NCI-H1105 (cell line): ENCODE measurements at regions not wholly inside any gene's neighbourhood (a gene's known extent, or its start where the extent isn't known, plus 50 kb on each side); places are given as distances from the start of the nearest gene placed in this dataset.
"Not testable (repeated sequence)": the region's sequence is repeated elsewhere in the genome, so short reads cannot be mapped to it uniquely, and the experiment has no call there.

ENCODE experiments used
- DNase-seq: peaks from one replicate; lab custom pipeline; 2025; lab: John Stamatoyannopoulos, UW

DNA sequence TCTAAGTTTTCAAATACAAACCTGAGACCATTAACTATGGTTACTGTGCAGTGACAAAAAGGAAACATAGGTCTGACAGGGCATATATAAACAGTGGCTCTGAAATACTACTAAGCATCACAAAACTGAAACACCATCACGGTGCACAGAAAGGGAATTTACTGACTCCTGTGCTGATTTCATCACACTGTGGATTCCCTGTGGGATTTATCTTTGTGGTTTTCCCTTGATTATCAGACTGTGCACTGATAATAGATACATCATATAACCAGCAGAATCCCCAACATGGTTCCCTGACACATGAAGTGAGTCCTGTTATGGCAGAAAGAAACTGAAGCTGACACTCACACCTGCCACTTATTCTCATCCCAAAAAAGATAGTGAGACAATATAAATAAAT is 676.3 kb upstream of the KCND2 start:
- DNase-seq, result no peak

- DNase-seq, result no peak
Measured at GRCh38 chr7:119606297-119606696, 666.7 kb upstream of the KCND2 start.

- no peak for DNase-seq
Measured at GRCh38 chr7:119620769-119621168, 652.2 kb upstream of the KCND2 start.

DNA sequence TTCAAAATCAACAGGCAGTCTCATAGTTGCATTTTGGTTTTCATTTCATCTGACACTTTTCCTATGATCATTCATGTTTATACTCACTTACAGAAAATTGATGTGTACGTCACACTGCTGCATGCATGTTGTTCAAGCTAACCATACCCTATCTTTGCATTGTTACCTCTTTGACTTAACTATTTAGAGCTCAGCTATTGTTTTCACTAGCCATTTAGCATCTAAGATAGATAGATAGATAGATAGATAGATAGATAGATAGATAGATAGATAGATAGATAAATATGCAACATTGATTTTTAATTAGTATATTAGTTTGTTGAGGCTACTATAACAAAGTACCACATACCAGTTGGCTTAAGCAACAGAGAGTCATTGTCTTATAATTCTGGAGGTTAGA is 649.5 kb upstream of the KCND2 start:
- DNase-seq, result no peak

DNA sequence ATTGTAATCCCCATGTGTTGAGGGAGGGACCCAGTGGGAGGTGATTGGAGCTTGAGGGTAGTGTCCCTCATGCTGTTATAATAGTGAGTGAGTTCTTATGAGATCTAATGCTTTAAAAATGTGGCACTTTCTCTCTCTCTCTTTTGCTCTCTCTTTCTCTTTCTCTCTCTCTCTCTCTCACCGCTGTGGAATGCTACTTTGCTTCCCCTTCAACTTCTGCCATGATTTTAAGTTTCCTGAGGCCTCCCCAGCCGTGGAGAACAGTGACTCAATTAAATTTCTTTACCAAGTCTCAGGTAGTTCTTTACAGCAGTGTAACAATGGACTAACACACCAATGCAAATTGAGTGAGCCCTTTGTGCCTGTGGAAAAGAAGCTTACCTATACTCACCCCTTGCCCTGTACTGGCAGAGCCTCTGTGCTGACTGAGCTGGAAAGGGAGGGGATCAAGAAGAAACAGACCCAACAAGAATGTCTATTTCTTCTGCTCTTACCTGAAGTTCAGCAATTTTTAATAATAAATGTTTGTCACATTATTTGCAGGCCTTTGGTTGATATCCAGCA is 642.5 kb upstream of the KCND2 start:
- no peak for DNase-seq

DNA sequence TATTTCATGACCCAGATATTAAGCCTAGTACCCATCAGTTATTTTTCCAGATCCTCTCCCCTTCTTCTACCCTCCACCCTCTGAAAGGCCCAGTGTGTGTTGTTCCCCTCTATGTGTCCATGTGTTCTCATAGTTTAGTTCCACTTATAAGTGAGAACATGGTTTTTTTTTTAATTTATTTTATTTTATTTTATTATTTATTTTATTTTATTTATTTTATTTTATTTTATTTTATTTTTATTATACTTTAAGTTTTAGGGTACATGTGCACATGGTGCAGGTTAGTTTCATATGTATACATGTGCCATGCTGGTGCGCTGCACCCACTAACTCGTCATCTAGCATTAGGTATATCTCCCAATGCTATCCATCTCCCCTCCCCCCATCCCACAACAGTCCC is 639.2 kb upstream of the KCND2 start:
- not testable (repeated sequence) for DNase-seq

- DNase-seq, result no peak
Measured at GRCh38 chr7:119640326-119640725, 632.6 kb upstream of the KCND2 start.

DNA sequence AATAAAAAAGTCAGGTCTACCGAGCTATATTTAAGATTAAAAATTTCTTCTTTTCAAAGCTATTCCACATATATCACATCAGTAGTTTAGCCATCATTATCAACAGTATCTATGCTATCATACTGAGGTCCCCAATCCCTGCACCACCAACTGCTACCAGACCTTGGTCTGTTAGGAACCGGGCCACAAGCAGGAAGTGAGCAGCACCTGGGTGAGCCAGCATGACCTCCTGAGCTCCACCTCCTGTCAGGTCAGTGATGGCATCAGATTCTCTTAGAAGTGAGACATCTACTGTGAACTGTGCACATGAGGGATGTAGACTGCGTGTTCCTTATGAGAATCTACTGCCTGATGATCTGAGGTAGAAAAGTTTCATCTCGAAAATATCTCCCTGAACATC is 632.1 kb upstream of the KCND2 start:
- DNase-seq, result no peak

GRCh38 chr7:119643558-119643957 is 629.4 kb upstream of the KCND2 start:
- no peak for DNase-seq

GRCh38 chr7:119647286-119647685 is 625.7 kb upstream of the KCND2 start:
- no peak for DNase-seq

GRCh38 chr7:119648752-119649151 is 624.2 kb upstream of the KCND2 start:
- not testable (repeated sequence) for DNase-seq

- DNase-seq, result no peak
Measured at GRCh38 chr7:119660080-119660479, 612.9 kb upstream of the KCND2 start.

- DNase-seq, result no peak
Measured at GRCh38 chr7:119664601-119665000, 608.4 kb upstream of the KCND2 start.

DNA sequence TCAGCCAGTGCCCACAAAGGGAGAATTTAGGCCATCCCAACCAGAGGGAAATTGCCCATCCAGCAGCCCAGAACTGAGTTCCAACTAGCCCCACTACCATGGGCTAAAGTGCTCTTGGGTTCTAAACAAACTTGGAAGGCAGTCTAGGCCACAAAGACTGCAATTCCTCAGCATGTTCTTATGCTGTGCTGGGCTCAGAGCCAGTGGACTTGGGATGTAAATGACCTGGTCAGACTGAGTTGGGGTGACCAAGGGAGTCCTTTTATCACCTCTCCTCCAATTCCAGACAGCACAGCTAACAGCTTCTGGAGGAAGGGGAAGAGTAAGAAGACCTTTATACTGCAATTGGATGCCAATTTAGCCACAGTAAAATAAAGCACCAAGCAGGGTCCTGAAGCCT is 607.2 kb upstream of the KCND2 start:
- DNase-seq, result no peak

- no peak for DNase-seq
Measured at GRCh38 chr7:119681336-119681735, 591.6 kb upstream of the KCND2 start.

- no peak for DNase-seq
Measured at GRCh38 chr7:119684763-119685162, 588.2 kb upstream of the KCND2 start.

DNA sequence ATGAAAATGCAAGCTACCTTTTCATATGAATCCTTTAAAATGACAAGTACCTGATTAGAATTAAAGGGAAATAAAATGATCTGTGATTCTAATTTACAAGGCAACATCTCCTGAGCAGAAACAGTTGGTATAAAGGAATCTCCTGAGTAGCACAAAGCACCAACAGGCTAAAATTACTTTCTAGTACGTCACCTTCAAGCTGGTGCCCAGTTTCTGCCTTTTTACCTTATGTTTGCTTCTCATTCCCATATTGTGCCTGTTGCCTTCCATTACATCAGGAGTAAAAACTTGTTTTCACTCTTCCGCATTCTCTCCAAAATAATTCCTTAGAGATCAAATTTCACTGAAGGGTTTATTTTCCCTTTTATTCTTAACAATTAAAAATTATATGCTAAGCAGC is 587.1 kb upstream of the KCND2 start:
- DNase-seq, result no peak

DNA sequence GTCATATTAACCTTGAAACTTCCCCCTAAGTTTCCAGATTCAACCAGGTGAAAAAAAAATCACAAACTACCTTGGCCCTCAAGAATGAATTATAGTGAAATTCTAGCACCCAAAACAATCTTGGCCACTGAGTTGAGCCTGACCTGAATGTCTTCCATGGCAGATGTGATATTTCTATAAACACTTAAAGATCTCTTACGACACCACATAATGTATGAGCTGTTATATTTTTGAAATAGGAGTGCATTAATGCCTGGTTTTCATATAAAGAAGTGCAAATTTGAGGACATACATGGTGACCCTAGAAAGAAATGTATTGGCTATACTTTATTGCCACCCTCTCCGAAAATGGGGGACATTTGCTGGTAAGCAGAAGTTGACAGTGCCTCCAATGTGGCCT is 584.1 kb upstream of the KCND2 start:
- no peak for DNase-seq

DNA sequence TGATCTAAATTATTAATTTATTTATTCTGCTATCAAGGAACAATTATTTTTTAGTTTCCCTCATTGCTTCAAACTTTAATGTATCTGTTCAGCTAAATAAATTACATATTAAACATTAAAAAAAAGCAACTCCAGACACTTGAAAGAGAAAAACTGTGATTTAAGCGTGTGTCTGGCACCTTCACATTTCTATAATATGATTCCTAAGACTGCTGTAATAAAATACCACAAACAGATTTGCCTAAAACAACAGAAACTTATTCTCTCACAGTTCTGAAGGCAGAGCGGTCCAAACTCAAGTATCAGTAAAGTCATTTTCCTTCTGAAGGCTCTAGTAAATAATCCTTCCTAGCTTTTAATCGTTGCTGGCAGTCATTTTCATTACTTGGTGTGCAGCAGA is 580.4 kb upstream of the KCND2 start:
- no peak for DNase-seq

DNA sequence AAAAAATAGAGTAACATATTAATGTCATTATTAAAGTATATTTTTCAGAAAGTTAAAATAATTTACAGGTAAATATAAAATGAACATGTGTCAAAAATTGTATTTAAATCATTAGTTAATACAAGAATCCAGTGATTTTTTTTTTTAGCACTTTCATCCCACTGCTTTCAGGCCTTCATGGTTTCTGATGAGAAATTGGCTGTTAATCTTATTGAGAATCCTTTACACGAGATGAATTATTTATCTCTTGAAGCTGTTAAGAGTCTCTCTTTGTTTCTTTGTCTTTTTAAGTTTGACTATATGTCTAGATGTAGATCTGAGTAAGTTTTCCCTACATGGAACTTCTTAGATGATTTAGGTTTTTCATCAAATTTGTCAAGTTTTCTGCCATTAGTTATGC is 578.5 kb upstream of the KCND2 start:
- DNase-seq, result no peak

DNA sequence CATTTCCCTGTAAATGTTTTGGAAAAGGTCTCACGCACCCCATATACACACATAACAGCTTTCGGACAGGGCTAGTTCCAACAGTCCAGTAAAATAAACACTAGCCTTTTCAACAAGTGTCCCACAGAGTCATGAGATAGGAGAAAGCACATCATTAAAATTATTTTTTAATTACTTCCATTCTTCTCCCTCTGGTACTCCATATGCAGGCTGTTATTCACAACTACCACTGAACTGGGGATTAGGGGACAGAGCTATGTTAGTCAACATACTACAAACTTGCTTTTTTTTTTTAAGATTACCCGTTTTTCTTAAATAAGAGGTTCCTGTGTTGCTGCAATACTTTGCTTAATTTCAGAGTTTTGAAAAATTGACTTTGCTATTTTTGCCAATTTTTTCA is 576.6 kb upstream of the KCND2 start:
- DNase-seq, result no peak

- no peak for DNase-seq
Measured at GRCh38 chr7:119703895-119704294, 569.1 kb upstream of the KCND2 start.

- no peak for DNase-seq
Measured at GRCh38 chr7:119706608-119707007, 566.4 kb upstream of the KCND2 start.

GRCh38 chr7:119708891-119709290 is 564.1 kb upstream of the KCND2 start:
- no peak for DNase-seq

DNA sequence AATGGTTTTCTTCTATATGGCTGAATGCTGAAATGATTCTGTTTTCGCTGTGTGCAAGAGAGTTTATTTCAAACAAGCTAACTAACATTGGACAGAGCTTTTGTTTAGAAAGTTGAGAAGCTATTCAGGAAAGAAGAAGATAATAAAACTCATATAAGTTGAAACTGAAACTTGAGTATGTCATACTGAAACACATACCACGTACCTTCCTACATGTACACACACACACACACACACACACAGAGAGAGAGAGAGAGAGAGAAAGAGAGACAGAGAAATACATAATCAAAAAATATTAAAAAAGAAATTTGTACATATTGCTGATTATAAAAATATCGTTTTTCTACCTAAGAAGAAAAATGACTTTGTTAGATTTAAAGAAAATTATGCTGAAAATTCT is 561.9 kb upstream of the KCND2 start:
- no peak for DNase-seq
